Activated gamma-delta T cell treated with anti-CD3 and anti-CD28 coated beads, Interleukin-2, amount 50 U/mL, for 16 hours (primary cell): ENCODE measurements at regions not wholly inside any gene's neighbourhood (a gene's known extent, or its start where the extent isn't known, plus 50 kb on each side); places are given as distances from the start of the nearest gene placed in this dataset.
"Not testable (repeated sequence)": the region's sequence is repeated elsewhere in the genome, so short reads cannot be mapped to it uniquely, and the experiment has no call there.

Source experiments
- DNase-seq: peaks from one replicate; pipeline ENCODE4 v3.0.0-alpha.2; 2020; ENCODE audit warnings: low read depth

DNA sequence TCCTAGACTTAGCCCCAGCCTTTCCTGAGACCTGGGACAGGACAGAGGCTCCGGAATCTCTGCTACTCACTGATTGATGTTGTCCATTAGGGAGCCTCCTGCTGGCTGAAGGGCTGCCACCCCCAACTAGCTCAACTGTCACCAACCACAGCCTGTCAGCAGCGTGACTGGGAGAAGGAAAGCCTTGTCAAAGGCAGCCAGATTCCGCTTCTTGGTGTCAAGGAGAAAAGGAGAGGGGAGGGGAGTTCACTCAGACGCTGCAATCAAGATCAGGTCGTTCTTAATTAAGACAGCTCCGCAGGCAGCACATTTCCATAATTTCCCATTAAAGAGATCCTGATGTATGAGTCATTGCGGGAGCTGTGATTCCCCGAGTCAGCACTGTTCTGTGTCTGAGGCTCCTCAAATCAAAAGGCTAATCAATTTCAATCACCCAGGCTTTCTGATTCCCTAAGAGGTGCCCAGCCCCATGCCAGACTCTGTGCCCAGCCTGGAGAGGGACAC, 152.8 kb upstream of the ZBED5 start:
- no peak for DNase-seq

DNA sequence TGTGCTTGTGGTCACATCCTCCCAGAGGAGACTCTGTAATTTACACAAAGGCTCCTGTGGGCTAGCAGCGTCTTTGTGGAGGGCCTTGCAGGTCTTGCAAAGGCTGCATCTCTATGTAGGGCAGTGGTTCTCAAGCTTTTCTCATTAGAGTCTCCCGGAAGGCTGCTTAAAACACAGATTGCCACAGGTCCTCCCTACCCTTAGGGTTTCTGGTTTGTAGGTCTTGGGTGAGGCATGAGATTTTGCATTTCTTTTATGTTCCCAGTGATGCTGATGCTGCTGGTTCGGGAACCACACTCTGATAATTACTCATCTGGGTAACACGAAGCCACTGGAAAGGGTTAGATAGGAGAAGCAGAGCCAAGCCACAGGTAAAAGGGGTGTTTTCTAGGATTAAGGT, 151.3 kb upstream of the ZBED5 start:
- DNase-seq, result no peak

DNA sequence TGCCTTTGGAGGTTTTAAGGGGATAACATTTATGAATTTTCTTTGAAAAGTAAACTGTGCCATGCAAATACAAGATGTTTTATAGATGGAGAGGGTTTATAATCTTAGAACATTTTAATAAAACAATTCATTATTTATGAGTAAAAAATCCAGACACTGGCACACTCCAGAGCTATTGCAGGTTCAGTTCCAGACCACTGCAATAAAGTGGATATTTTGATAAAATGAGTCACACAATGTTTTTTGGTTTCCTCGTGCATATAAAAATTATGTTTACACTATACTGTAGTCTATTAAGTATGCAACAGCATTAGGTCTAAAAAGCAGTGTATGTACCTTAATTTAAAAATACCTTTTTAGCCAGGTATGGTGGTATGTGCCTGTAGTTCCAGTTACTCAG, 146.2 kb upstream of the ZBED5 start:
- DNase-seq, result no peak

DNA sequence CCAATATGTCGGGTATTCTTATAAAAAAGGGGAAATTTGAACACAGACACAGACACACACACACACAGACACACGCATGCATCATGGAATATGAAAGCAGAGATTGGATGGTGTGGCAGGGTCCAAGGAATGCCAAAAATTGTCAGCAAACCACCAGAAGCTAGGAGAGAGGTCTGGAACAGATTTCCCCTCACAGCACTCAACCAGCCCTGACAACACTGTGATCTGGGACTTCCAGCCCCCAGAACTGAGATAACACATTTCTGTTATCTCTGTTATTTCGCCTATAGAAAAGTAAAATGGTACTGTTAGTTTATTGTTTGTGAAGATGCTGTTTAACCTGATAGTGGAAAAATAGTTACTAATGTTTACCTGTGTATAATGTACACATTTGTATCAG, 145.4 kb upstream of the ZBED5 start:
- no peak for DNase-seq

DNA sequence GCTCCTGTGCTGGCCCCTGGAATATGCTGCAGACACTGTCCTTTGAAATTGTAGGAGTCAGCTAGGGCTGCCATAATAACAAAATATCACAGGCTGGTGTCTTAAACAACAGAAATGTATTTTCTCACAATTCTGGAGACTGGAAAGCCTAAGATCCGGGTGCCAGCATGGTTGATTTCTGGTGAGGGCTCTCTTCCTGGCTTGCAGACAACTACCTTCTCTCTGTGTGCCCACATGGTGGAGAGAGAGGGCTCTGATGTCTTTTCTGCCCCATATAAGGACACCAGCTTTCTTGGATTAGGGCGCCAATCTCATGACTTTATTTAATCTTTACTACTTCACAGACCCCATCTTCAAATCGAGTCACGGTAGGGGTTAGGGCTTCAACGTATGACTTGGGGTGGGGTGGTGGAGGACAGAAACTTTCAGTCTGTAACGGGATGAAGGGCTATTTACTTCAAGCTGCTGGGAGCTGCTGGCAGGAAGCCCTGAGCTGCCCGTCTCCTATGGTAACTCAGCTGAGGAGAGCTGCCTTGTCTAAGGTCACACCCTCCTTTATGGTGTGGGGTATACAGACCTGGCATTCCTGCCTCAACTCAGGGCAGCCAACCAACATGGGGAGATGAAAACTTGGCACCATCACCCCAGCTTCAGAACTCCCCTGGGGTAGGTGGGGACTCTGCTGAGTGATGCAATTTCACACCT, 142.9 kb upstream of the ZBED5 start:
- no peak for DNase-seq

DNA sequence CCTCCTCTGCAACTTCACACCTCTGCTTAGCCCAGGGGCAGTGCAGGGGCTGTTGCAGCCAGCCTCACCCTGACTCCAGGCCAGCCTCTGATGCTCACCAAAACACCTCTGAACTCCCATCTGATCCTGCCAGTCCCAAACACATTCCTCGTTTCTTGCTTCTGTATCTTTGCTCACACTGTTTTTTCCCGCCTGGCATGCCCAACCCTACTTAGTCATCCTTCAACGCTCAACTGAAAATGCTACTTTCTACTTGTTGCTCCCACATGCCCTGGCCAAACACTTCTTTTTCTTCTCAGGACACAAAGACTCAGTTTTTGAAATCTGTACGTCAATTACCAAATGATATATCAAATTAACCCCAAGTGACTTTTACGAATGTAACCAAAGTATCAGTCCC, 140.8 kb upstream of the ZBED5 start:
- DNase-seq, result no peak

DNA sequence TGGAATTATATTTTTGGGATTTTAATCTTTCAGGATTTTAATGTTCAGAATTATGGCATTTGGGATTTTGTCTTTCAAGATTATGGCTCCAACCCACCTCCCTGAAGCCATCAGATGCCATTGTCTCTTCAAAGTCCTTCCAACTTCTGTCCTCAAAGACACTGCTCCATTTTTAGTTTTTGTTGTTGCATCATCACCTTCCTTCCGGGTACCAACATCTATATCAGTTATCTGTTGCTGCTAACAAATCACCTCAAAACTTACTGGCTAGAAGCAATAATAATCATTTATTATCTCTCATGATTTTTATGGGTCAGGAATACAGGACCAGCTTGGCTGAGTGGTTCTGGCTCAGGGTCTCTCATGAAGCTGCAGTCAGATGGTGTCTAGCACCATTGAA, 138.8 kb upstream of the ZBED5 start:
- no peak for DNase-seq

DNA sequence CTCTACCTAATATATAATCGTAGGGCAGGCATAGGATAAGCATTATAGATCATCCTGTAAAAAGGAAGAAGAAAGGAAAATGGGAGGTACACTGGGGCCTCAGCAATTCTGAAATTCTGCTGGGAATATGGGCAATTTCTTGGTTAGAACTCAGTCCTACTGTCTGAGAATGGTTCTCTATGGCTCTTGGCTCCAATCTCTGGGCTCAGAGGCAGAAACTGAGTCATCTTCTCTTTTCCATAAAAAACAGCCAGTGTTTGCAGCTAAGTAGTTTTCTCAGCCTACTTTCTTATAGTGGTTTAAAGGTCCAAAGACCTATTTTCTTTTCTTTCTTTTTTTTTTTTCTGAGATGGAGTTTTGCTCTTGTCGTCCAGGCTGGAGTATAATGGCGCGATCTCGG, 135.8 kb upstream of the ZBED5 start:
- no peak for DNase-seq

DNA sequence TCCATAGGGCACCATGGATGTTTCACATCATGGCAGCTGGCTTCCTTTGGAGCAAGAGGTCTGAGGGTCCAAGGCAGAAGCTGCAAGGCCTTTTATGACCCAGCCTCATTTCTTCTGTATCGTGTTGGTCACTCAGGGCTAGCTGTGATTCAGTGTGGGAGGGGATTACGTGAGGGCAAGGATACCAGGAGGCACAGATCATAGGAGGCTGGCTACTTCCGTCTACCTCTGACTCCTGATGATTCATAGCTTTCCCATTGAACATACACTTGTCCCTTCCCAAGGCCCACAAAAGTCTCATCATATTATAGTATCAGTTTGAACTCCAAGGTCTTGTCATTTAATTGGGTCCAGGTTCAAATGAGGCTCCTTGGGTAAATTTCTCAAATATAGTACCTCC, 135.3 kb upstream of the ZBED5 start:
- DNase-seq, result no peak

DNA sequence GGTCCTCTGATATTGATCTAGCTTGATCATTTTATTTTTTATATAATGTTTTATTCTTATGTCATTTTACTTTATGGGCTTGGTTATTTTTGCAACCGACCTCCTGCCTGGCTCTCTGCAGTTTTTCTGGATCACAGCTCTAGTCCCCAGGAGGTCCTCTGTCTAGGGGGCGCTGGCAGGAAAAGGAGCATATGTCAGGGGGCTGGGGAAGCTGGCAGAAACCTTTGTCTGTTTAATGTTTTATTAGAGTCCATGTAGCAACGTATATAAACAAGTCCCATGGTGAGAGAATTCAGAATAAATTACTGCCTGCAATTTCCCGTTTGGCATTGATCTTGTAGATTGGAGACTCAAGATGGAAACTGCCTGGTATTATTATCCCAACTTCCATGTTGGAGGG, 133.5 kb upstream of the ZBED5 start:
- no peak for DNase-seq

DNA sequence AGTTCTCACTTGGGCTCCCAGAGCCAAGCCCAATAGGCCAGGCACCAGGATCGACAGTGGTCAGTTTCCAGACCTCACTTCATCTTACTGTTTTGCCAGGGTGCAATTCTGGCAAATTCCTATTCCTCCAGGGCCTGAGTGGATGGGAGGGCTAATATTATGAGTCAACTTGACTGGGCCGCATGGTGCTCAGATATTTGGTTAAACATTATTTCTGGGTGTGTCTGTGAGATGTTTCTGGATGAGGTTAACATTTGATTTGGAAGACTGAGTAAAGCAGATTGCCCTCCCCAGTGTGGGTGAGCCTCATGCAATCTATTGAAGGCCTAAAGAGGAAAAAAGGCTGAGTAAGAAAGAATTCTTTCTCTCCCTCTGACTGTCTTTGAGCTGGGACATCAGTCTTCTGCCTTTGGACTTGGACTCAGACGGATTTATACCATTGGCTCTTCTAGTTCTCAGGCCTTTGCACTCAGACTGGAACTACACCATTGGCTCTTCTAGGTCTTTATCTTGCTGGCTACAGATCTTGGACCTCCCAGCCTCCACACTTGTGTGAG, 132.9 kb upstream of the ZBED5 start:
- no peak for DNase-seq

DNA sequence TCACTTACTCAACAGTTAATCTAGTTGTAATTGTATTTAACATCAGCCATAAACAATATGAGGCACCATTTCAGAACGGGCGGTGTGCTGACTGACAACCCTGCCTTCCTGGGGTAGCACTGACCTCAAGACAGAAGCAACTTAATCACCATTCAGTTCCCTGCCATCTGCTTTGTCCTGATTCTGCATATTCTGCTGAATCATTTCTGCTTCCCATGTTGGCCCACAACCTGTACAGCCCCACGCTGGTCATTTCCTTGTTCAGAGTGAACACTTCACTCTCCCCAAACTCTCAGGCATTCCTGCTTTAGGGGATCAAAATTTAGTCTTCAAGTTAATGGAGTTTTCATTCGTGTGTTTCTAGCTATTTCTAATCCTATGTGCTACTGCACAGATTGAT, 132.3 kb upstream of the ZBED5 start:
- no peak for DNase-seq

DNA sequence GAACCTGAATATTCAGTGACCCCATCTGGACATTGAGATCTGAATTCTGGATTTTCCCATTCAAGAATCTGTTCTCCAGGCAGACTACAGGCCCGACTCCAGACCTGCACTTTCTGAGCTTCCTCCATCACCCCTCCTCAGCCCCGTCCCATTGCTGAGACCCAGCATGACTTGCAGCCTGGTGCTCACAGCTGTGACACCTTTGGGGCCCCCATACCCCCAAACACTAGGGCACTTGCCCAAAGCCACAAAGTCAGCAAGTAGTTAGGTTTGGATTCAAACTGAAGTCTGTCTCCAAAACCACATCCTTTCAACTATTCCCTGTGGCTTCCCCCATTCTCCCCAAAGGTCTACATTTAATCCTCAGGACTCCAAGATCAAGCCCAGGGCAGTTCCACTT, 128.2 kb upstream of the ZBED5 start:
- DNase-seq, result no peak

DNA sequence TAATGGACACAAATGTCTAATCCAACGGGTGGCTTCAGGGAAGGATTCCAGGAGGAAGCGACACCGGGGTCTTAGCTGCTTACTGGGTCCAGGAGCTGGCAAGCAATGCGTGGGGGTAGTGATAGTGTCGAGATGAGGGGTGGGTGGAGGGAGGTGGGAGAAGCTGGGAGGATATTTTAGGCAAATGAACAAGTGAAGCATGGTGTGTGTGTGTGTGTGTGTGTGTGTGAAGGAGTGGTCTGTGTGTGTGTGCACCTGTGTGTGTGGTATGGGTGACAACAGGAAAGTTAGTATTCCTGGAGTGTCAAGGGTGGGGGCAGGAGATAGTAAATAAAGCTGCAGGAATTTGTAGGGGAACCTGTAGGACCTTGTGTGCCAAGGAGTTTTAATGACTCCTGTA, 126.9 kb upstream of the ZBED5 start:
- no peak for DNase-seq

DNA sequence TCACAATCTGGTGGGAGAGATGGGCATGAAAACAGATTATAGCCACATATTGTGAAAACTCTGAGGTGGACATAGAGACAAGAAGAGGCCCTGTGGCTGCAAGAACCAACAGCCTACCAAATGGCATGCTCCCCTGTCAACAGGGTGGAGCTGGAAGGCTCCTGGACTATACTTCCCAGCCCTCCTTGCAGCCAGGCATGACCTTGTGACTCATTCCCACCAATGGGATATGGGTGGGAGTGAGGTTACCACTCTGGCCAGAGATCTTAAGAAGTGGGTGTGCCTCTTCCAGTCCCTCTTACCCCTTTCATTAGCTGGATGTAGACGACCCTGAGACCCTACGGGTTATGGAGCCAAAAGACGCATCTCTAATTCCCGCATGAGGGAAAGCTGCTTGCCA, 126.4 kb upstream of the ZBED5 start:
- DNase-seq, result no peak

DNA sequence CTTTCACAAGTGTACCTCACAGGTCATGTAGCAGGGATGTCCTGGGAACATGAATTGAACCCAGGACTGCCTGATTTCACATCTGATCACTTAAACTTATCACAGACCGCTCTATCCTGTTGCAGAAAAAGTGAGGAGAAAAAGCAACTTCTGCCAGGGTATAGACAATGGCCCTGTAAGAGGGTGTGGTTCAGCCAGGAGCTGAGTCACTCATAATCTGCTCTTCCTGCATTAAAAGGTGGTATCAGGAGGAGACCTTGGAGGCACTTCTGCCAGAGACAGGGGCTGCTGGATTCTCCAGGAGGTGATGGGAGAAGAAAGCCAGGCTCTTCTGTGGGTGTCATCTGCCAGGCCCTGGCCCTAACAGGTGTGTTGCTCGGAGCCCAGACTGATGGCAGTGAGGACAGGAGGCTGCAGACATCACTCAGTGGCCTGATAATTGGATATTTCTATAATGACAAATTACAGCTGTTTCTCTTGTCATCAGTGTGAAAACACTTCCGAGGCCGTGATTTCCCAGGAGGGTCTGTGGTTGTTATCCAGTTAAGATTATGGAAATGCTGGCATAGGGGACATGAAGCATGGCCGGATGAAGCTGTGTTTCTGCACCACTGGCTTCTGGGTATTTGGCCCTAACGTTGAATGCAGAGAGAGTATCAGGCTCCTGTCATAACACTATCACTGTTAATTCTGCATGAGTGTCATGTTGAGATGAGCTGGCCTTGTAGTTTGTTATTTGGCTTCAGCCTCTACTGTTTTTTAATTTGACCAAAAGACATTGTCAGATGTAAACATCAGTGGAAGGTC, 125.1 kb upstream of the ZBED5 start:
- DNase-seq, result no peak

DNA sequence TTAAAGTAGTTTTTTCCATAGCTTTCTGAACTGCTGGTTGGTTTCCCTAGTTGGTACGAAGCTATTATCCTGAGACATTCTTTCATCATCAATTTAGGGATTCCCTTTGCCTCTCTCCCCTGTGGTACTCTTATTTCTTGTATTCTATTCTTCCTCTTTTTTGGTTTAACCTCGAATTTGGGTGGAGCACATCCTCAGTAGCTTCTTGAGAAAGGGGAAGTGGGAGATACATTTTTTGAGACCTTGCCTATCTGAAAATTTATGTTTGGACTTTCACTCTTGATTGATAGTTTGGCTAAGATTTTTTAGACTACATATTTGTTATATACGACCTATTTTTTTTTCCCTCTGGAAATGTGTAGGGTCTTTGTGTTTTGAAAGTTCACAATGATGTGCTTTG, 121.7 kb upstream of the ZBED5 start:
- no peak for DNase-seq

DNA sequence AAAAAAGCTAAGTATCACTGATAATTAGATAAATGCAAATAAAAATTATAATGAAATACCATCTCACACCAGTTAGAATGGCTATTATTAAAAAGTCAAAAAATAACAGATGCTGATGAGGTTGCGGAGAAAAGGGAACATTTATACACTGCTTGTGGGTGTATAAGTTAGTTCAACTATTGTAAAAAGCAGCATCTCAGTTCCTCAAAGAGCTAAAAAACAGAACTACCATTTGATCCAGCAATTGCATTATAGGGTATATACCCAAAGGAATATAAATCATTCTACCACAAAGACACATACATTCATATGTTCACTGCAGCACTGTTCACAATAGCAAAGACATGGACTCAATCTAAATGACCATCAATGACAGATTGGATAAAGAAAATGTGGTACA, 120.3 kb upstream of the ZBED5 start:
- DNase-seq, result no peak

DNA sequence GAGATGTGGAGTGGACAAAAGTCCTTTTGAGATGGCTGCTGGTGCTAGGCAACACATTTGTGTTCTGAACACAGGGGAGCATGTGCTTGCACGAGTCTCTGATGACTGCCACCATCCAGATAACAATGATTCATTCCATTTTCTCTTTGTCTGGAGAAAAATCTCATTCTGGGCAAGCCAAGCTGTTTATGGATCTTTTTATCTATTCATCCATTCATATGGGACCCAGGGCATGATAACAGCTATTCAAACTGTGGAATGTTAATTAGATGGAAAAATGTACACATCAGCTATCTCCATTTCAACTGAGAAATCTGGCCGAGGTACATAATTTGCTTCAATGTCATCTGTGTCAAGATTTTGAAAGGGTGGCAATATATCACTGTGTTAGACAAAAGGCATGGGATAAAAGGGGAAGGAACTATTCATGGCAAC, 117.5 kb upstream of the ZBED5 start:
- no peak for DNase-seq

DNA sequence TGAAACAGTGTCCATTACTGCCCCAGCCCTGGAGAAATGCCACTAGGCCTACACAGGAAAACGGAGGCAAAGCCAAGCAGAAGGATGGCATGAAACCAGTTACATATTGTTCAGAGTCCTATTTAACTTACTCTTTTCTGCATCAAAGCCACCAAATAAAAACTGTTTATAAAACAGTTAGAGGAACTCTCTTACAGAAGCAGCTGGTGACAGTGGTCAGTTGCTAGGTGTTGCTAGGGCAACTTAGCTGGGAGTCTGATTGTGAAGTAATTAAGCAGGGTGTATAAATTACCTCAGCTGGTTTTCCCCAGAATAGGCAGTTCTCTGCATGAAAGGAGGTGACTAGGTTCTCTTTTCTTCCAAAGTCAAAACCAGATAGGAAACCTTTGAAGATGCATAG, 115.6 kb upstream of the ZBED5 start:
- DNase-seq, result no peak

DNA sequence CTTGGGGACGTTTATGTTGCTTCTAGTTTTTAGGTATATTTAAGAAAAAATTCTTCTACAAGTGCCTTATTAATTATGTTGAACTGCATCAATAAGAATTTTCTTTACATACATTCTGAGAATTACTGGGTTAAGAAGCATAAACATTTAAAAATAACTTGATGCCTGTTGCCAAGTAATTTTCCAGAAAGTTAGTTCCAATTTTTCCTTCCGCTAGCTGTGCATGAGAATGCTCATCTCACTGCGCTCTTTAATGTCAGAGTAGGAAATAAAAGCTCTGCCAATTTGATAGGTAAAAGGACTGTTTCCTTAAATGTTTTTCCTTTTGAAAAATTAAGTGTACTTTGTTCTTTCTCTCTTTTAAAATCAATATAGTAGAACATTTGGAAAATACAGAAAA, 113.1 kb upstream of the ZBED5 start:
- DNase-seq, result no peak

DNA sequence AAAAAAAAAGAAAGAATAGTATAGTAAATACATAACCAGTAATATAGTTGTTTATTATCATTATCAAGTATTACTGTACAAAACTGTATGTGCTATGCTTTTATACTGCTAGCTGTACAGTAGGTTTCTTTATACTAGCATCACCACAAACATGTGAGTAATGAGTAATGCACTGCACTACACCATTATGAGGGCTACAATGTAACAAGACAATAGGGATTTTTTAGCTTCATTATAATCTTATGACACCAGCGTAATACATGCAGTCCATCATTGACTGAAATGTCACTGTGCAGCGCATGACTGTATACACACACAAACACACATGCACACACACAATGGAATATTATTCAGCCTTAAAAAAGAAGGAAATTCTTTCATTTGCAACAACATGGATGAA, 111.5 kb upstream of the ZBED5 start:
- DNase-seq, result no peak

DNA sequence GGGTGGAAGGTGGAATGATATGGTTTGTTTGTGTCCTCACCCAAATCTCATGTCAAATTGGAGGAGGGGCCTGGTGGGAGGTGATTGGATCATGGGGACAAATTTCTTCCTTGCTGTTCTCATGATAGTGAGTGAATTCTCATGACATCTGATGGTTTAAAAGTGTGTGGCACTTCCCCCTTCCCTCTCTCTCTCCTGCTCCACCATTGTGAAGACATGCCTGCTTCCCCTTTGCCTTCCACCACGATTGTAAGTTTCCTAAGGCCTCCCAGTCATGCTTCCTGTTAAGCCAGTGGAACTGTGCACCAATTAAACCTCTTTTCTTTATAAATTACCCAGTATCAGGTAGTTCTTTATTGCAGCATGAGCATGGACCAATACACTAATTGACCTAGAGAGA, 99.0 kb upstream of the ZBED5 start:
- not testable (repeated sequence) for DNase-seq
